ENCODE measurements at regions not wholly inside any gene's neighbourhood (a gene's known extent, or its start where the extent isn't known, plus 50 kb on each side); places are given as distances from the start of the nearest gene placed in this dataset.

GRCh38 chr3:43894176-43895049 is 203.7 kb downstream of the ABHD5 start:
- no peak for DNase-seq (ENCODE audit: low read depth)

DNA sequence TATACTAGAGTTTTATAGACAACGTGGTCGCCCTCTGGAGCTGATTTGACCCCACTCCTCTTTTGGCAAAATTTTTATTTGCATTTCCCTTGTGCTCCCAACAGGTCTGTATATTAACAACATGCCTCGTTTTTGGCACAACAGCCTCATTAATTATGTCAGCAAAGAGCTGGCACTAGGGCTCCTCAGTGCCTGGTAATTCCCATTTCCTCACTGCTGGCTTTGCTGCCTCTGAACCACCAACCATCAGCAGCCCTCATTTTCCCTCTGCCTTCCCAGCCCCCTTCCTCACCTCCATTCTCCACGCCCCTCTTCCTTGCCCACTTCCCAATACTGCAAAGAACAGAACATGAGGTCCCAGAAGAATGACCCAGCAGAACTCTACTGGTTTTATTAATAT is 204.8 kb downstream of the ABHD5 start:
- DNase-seq (ENCODE audit: low read depth) = no peak

DNA sequence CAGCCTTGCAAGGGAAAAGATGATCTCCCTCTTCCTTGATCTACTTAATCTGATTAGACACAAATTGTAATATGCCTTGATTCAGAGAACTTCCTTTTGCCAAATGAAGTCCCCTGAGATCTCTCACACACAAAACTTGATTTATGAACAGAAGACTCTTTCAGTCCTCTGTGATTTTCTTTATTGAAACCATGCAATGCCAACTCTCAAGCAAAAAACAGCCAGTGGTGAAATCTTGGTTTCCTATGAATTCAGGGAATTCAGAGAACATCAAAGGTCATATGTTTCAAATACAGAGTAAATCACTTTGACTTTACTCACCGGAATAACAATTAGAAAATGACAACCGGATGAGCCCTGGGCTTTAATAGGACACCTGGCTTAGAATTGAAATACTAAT is 211.7 kb downstream of the ABHD5 start:
- DNase-seq (ENCODE audit: low read depth) = no peak

DNA sequence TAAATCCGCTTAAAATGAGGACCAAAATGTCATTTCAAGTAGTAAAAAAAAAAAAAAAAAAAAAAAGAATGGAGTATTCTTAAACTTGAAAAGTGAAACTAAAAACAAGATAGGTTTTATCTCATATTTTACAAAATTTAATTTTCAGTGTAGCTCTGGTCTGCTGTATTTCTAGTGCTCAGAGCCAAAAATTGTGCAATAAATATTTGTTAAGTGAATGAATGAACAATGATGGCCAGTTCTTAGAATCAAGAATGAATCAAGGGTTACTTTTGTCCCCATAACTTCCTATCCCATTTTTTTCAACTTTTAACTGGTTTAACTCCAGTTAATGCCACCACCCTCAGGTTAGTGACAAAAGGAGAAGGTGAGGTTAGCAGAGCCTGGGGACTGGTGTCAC is 214.4 kb downstream of the ABHD5 start:
- no peak for DNase-seq (ENCODE audit: low read depth)

DNA sequence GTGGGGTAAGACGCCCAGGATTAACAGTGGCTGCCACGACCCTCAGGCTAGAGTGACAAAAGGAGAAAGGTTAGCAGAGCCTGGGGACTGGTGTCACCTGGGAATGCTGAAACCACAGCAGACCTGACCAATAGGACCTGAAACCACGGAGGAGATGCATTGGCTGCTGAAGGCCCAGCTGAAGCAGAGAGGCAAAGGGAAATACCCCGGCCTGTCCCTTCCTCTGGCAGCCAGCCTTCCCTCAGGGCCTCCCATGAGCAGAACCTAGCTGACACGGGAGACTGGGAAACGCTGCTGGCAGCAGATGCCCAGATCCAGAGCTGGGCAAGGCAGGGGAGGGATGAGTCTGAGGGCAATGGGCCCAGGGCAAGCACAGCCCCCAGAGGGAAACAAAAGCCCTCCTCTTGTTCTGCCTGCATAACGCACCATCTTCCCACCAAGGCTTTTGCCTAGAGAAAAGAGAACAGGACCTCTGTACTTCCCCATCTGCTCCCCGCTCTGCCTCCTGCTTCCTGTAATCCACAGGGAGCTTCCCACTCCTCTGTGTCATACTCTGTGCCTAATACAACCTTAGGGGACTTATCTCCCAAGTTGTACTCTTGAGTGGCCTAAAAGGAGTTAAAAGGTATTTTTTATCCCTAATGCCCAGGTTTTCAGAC is 216.2 kb downstream of the ABHD5 start:
- no peak for DNase-seq (ENCODE audit: low read depth)

DNA sequence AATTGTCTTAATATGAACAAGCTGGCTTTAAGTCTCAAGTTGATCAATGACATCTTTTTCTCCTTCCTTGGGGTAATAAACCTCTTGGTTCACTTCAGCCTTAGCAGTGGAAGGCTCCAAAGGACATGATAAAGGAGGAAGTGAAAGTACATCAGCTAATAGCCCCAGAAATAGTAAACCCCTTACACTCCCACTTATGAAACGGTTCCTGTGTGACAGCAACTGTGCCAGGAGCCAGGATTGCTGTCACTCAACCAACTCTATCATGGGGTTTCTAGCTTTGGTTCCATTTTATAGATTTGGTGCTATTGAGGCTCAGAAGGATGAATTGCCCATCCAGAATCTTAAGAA is 216.7 kb downstream of the ABHD5 start:
- no peak for DNase-seq (ENCODE audit: low read depth)

DNA sequence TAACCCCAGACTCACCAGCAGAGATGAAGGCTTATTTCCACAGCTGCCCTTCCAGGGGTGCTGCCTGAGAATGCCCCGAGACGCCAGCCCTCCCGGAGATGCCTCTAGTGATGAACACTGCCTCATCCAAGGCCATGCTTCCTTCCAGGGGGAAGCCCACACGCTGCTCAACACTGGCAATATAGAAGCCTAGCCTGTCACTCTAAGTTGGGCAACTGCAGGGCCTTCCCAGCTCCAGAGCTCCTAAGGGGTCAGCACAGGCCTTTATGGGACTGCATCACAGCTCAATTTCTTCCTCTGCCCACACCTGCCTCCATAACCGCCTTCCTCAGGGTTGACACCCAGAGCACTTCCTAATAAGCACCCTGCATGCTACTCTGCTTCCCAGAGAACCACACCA is 217.7 kb downstream of the ABHD5 start:
- no peak for DNase-seq (ENCODE audit: low read depth)

- DNase-seq (ENCODE audit: low read depth) = no peak
Observed at GRCh38 chr3:43909149-43909548, 218.4 kb downstream of the ABHD5 start.

GRCh38 chr3:43910750-43911149 is 220.0 kb downstream of the ABHD5 start:
- DNase-seq (ENCODE audit: low read depth) = no peak

- no peak for DNase-seq (ENCODE audit: low read depth)
Observed at GRCh38 chr3:43913036-43913948, 222.6 kb downstream of the ABHD5 start.

GRCh38 chr3:43914269-43914668 is 223.5 kb downstream of the ABHD5 start:
- no peak for DNase-seq (ENCODE audit: low read depth)

DNA sequence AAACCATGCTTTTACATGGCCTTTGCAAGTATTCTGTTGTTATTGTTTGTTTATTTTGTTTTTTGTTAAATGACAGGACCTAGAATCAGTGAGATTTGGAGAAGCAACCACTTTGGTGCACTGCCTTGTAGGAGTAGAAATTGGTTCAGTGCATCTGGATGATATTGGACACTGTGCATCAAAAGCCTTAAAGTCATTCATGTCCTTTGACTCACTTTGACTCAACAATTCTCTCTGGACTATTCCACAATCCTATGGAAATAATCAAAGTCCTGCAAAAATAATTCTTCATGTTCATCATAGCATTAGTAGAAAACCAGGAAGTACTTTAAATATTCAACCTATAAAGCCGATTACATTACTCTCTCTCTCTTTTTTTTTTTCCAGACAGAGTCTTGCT is 224.8 kb downstream of the ABHD5 start:
- no peak for DNase-seq (ENCODE audit: low read depth)

DNA sequence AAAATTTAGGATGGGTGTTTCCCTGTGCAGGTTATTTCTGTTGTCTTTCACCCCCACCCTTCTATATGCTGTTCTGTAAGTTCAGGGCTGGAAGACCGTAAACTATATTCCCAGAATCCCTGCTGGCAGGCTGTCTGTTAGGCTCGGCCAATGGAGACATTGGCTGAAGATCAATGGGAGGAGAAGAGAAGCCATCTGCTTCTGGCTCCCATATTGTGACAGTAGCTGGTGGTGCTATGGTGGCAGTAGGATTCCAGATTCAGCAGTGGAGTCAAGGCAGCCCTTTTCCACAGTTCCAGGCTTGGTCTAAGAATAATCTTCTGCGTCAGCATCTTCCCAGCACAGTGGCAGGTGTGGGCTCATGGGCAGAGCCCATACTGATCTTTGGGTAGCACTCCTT is 226.6 kb downstream of the ABHD5 start:
- DNase-seq (ENCODE audit: low read depth) = no peak

GRCh38 chr3:43919029-43919428 is 228.3 kb downstream of the ABHD5 start:
- no peak for DNase-seq (ENCODE audit: low read depth)

- DNase-seq (ENCODE audit: low read depth) = no peak
Observed at GRCh38 chr3:43921056-43921648, 230.4 kb downstream of the ABHD5 start.

DNA sequence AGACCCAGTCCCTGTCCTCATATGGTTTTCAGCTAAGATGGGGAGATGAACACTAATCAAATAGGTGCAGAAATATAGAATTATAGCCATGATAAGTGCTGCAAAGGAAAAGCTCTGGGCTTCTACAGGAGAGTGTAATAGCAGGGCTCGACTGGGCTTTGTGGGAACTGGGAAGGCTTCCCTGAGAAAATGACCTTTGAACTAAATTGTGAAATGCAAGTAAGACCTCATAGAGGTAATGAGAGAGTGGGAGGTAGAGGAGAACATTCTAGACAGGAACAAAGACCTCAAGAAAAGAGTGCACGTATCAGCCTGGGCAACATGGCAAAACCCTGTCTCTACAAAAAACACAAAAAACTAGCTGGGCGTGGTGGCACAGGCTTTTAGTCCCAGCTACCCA is 231.6 kb downstream of the ABHD5 start:
- DNase-seq (ENCODE audit: low read depth) = no peak

DNA sequence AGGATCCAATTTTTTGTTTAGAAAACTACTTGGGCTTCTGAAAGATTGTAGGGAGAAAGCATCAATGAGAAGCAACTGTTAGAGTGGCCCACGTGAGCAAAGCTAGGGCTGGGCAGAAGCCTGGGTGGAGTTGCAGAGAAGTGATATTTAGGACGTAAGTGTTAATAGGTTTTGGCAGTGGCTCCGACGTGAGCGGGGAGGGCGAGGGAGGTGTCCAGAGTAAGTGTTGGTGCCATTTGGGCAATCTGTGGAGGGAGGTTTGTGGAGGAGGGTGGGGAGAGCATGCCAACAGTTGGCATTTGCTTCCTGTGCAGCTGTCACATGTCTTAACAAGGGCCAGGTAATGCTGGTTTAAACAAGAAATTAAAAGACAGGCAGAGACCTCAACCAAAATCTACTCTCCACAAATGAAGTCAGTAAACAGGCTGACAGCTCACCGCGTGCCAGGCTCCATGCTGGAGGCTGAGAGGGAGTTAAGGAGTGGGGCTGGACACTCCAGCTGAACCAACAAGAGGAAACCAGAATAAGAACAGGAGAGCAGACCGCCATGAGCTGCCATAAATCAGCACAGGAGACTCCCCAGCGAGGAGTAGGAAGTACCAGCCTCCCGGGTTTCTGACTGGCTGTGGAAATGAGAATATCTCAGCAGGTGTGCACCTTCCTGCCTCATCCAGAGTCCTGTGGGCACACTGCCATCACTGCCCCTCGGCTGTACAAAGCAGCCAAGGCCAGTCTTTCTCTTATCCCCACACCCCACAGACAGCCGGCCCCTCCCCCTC is 232.6 kb downstream of the ABHD5 start:
- DNase-seq (ENCODE audit: low read depth) = no peak

DNA sequence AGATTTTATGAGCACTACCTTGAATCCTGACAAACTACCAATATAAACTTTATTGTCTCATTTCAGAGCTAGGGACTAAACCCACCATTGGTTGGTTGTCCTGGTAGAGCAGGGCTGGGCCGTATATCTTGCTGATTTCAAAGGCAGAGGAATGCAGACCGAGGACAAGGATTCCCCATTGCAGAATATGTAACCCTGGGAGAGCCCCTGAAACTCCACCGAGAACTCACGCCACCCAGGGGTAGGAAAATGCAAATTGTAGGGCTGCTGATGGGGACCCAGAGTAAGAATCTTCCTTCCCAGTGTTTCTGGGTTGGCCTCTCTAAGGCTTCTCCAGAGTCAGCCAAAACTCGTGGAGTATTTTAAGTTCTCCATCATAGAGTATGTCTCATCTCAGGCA is 235.3 kb downstream of the ABHD5 start:
- DNase-seq (ENCODE audit: low read depth) = no peak

DNA sequence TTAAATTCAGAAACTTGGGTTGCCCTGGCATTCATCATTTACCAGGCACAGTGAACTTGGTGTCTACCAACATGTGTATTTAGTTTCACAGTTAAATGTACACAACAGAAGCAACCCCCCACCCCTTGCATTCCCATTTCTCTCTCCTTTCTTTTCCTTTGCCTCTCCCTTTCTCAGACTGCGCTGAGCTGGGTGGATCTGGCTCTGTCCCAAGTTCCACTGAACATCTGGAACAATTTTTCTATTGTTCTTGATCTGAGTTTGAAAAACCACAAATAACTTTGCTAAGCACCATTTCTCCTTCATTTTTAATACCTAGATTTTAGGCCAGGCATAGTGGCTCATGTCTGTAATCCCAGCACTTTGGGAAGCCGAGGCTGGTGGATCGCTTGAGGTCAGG is 242.2 kb downstream of the ABHD5 start:
- no peak for DNase-seq (ENCODE audit: low read depth)

- DNase-seq (ENCODE audit: low read depth) = no peak
Observed at GRCh38 chr3:43948013-43948412, 257.3 kb downstream of the ABHD5 start.

- DNase-seq (ENCODE audit: low read depth) = no peak
Observed at GRCh38 chr3:43949594-43949993, 258.9 kb downstream of the ABHD5 start.

- no peak for DNase-seq (ENCODE audit: low read depth)
Observed at GRCh38 chr3:43950775-43951174, 260.0 kb downstream of the ABHD5 start.
